A673 (cell line): ENCODE measurements at regions not wholly inside any gene's neighbourhood (a gene's known extent, or its start where the extent isn't known, plus 50 kb on each side); places are given as distances from the start of the nearest gene placed in this dataset.

Experiments used
- CTCF ChIP-seq: fragments of 300-800, 200-600 bp; sonication (generic); conservative IDR thresholded peaks from 2 replicates; pipeline ENCODE4 v1.5.1; 2017; ENCODE audit warnings: low read depth, mild to moderate bottlenecking, antibody characterized with exemption, low read length, moderate library complexity, mixed read lengths
- EZH2 ChIP-seq: fragments of 200-600 bp; sonication (generic); IDR thresholded peaks from 2 replicates; pipeline ENCODE4 v1.6.1; 2017; ENCODE audit warnings: borderline replicate concordance, low read depth, mild to moderate bottlenecking, mixed read lengths, antibody characterized with exemption, low read length; ENCODE audit not compliant: poor library complexity, severe bottlenecking

- TF ChIP-seq CTCF, result no peak
- TF ChIP-seq EZH2, result no peak
Observed at GRCh38 chr5:4947893-4948536, 192.1 kb upstream of the ADAMTS16 start.
